AG20443 (cell line): ENCODE measurements at regions not wholly inside any gene's neighbourhood (a gene's known extent, or its start where the extent isn't known, plus 50 kb on each side); places are given as distances from the start of the nearest gene placed in this dataset.
A peak's percentile ranks its signal among the peaks of the same experiment; 100 is the strongest.

Experiments used
- DNase-seq: peaks from one replicate; pipeline ENCODE4 v3.0.0; 2012; ENCODE audit warnings: low spot score, mixed read lengths

DNA sequence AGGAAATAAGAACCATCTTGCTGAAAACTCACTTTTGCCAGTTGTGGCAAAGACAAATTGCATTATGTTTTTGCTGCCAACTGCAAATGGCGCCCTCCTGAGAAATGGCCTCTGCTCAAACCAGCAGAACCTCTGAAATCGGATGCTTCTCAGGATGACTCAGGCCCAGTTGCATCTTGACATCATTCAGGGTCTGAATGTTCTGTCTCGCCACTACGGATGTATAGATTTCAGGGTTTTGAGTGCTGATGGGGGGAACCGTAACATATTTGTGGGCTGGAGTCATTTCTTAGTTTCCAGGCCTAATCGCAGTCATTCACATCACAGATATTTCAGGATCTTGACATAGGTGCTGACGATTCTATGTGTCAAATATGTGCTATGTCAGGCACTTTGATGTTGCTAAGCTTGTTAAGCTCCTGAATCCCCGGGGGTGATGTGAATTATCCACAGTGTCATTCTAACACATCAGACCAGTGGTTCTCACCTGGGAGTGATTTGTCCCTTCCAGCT, 207.1 kb downstream of the NFATC2 start:
- DNase-seq = peak; percentile 62

DNA sequence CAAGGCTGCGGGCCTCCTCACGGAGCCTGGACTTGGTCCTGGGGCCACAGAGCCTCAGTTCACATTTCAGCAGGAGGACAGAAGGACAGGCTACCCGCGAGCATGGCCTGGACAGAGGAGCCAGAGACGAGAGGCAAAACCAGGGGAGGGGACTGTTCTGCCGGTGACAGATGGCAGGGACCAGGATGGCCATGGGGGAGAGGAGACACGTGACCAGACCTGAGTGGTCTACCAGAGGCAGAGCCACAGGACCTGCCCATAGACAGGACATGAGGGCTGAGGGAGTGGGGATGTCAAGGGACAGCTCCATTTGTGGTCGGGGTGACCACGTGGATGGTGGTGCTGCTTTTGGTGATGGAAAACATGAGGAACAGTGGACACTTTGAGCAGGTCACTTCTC, 207.9 kb downstream of the NFATC2 start:
- DNase-seq = no peak

GRCh38 chr20:51333971-51334370, 208.5 kb downstream of the NFATC2 start:
- DNase-seq = no peak

- DNase-seq = no peak
Observed at GRCh38 chr20:51333446-51333845, 209.1 kb downstream of the NFATC2 start.

- no peak for DNase-seq
Observed at GRCh38 chr20:51331481-51331880, 211.0 kb downstream of the NFATC2 start.

DNA sequence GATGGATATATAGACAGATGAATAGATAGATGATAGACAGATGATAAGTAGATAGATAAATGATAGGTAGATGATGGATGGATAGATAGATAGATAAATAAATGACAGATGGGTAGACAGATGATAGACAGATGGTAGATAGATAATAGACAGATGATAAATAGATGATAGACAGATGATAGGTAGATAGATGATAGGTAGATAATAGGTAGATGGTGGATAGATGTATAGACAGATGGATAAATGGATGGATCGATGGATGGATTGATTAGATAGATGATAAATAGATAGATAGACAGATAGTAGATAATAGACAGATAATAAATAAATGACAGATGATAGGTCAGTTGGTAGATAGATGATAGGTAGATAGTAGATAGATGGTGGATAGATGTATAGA, 212.7 kb downstream of the NFATC2 start:
- no peak for DNase-seq

GRCh38 chr20:51327251-51327841, 215.2 kb downstream of the NFATC2 start:
- peak; percentile 93 for DNase-seq

DNA sequence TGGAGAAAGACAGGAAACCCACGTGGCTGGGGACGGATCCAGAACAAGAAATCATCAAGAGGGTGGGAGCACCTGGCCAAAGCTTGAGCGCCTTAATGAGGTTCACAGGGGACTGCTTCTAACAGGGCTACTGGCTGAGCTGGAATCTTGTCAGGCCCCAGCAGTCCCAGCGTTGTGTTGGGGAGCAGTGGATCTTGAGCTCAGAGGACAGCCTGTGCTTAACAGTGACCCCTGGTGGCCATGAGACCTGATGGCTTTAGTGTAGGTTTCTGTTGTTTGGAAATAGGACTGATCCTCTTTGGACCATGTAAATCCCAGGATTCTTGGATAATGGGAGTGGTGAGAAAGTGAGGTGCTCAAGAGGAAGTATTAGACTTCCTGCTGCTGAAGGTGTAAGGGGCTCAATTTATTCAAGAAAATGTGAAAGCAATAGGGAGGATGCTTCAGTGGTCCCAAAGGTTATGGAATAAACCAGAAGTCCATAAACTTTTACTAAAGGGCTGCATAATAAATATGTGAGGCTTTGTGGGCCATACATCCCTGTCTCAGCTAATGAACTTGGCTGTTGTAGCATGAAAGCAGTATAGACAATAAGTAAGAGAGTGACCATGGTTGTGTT, 216.2 kb downstream of the NFATC2 start:
- peak; percentile 84 for DNase-seq

DNA sequence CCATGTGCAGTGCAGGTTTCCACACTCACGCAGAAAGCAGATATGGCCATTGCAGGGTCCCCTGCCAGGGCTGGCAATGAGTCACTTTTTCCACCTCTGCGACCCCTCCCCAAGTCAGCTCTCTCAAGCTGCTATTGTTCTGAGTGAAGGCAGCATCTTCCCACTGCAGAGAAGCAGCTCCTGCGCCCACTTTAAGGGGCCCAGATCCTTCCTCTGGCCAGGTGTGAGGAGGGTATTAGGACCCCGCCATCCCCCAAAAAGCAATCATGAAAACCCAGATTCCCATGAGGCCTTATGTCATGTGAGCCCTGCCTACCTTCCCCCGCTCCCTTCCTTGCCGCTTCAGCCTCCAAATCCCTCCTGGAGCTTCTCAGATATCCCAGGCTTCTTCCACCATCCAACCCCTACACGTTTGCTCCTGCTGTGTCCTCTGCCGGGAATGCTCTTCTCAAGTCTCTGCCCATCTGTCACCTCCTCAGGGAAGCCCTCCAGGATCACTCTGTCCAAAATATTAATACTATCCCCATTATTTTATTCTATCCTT, 220.3 kb downstream of the NFATC2 start:
- DNase-seq = no peak

GRCh38 chr20:51321343-51322163, 221.0 kb downstream of the NFATC2 start:
- no peak for DNase-seq

DNA sequence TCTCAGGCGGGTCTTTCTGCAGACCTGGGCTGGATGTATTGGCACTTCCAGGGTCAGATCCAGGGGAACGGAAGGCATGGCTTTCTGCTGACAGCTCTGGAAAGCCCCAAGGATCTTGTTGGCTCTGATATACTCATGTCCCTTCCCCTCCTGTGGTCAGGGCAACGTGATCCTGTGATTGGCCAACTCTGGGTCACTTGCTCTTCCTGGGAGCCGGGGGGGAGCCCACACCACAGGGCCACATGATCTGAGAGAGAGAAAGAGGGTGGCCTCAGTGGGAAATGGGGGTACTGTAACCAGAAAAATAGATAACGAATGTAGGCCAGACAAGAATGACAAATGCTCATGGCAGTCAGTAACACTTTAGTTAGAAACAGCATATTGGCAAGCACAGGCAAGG, 223.0 kb downstream of the NFATC2 start:
- DNase-seq = no peak

DNA sequence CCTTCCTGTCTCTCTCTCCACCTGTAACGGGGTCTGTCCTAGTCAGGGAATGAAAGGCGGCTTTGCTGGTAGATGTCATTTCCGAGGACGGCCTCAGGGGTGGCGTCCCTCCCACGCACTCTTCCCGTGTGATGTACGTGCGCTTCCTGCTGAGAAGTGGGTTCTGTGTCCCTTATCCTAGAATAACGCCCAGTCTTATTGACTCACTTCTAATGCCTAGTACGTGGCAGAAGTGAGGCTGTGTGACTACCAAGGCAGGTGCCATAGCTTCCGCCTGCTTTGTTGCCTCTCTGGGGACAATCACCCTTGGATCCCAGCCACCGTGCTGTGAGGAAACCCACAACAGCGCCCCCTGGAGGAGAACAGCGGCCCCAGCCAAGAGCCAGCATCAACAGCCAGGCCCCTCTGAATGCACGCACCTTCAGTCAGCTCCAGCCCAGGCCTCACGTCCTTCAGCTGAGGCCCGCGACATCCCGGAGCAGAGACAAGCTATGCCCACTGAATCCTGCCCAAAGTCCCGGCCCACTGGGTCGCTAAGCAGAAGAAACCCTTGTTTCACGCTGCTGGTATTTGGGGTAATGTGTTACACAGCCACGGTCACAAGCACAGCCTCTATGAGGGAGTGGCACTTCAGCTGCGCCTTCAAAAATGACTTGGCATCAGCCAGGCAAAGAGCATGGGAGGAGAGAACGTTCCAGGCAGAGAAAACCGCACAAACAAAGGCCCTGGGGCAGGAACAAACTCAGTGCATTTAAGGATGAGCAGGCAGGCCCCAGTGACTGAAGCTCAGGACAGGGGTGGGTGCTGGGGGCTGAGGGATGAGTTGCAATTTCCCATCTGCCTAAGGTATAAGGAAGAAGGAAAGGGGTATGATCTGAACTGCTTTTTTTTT, 224.2 kb downstream of the NFATC2 start:
- DNase-seq = peak; percentile 42

DNA sequence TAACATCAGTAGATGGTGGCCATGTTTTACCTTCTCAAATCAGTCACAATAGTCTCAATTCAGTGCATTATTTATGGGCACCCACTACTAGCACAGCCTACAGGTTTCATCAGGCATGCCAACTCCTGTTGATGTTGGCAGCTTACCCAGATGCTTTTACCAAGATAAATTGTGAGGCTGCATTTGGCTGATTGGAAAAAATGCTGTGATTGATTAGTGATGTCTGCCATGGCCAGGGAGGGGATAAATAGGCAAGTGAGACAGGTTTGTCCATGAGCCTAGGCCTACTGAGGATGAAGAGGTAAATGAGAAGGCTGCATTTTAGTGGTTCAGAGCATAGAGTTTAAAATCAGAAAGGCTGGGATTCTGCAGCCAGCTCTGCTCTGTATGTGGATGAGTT, 227.1 kb downstream of the NFATC2 start:
- DNase-seq = no peak

DNA sequence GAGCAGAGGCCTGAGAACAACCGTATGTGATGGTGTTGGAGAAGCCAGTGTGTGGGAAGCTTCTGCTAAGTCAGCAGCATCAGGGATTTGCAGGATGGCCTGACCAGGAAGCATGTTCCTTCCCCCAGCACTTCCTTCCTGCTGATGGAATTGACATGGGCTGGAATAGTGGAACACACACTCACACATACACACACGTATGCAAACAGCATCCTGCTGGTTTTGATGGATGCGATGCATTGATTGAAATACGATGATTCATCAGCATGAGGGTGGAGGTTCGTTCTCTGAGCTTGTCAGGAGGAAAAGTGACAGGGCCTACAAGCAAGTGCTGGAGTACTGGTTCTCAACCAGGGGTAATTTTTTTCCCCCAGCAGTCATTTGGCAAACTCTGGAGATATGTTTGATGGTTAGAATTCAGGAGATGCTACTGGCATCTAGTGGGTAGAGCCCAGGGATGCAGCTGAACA, 229.1 kb downstream of the NFATC2 start:
- no peak for DNase-seq

GRCh38 chr20:51312480-51312783, 230.1 kb downstream of the NFATC2 start:
- no peak for DNase-seq

GRCh38 chr20:51311636-51312479, 230.7 kb downstream of the NFATC2 start:
- no peak for DNase-seq

- DNase-seq = no peak
Observed at GRCh38 chr20:51310216-51310615, 232.3 kb downstream of the NFATC2 start.

DNA sequence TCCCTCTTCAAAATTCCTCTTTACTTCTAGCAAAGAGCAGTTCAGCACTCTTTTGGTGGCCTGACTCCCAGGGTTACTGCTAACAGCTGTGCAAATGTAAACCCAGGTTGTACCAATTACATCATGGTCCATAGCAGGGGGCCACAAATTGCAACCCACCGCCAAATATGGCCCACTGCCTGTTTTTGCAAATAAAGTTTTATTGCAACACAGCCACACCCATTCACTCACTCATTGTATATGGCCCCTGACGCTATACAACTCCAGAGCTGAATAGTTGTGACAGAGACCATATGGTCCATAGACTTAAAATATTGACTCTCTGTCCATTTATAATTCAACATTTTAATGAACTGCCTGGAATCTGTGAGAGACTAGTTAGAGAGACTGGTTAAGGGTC, 233.4 kb downstream of the NFATC2 start:
- no peak for DNase-seq

DNA sequence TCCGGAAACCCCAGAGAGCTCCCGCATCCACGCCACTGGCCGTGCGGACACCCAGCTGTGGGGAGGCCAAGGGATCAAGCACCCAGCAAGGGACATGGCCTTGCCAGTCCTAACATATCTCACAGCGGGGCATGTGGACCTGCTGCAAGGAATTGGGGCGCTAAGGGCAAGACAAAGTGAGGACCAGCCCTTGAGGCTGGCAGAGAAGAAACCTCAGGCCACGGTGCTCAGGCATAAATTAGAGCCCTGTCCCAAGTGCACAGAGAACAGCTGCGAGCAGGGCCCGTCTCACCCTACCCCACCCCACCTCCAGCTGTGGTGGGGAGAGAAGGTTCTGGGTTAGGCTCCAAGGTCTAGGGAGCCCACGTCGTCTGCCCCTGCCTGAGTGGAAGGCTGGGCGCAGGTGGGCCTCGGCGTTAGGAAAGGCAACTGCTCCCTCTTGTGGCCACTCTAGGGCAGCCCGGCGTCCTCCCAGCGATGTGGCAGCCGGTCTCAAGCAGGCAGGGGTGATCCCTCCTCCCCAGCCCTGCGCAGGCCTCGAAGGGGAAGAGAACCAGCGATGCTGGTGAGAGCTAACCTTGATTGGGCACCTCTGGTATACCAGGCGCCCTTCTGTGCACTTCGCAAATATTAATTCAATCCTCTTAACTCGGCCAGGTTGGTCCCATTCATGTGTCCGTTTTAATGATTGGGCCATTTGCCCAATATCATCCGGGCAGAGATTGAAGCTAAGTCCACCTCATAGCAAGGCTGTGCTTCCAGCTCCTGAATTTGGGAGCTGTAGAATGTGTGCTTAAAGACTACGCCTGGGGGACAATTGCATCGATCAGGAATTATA, 235.8 kb downstream of the NFATC2 start:
- peak; percentile 94 for DNase-seq

- DNase-seq = no peak
Observed at GRCh38 chr20:51306081-51306480, 236.4 kb downstream of the NFATC2 start.
